ENCODE measurements at regions not wholly inside any gene's neighbourhood (a gene's known extent, or its start where the extent isn't known, plus 50 kb on each side); places are given as distances from the start of the nearest gene placed in this dataset.

DNA sequence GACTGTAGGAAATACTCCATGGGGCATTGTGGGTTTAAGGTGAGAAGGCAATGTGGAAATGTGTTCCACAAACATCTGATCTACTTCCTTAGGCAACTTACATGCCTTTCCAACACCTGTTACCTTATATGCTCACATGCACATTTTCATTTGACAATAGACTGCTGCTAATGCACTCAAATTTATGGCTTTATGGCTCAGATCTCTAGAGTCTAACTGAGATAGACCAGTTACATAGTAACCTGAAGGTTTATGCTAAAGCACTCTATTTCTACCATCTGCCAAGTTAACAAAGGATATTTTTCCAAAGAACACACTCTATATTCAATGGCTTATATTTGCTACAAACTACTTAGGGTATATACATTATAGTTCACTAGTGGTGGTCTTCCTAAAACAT is 969.0 kb downstream of the TECRL start:
- TF ChIP-seq, protein P1, sequence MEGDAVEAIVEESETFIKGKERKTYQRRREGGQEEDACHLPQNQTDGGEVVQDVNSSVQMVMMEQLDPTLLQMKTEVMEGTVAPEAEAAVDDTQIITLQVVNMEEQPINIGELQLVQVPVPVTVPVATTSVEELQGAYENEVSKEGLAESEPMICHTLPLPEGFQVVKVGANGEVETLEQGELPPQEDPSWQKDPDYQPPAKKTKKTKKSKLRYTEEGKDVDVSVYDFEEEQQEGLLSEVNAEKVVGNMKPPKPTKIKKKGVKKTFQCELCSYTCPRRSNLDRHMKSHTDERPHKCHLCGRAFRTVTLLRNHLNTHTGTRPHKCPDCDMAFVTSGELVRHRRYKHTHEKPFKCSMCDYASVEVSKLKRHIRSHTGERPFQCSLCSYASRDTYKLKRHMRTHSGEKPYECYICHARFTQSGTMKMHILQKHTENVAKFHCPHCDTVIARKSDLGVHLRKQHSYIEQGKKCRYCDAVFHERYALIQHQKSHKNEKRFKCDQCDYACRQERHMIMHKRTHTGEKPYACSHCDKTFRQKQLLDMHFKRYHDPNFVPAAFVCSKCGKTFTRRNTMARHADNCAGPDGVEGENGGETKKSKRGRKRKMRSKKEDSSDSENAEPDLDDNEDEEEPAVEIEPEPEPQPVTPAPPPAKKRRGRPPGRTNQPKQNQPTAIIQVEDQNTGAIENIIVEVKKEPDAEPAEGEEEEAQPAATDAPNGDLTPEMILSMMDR (IDR thresholded peaks at IDR 0.05; ENCODE audit: low read length) = no peak
- no peak for TF ChIP-seq EZH2 (optimal IDR thresholded peaks at IDR 0.05; ENCODE audit: low read depth, low read length)
- TF ChIP-seq EZH2phosphoT487 (IDR thresholded peaks at IDR 0.05; ENCODE audit: low read length) = no peak
